GM12874 (cell line): ENCODE measurements at regions not wholly inside any gene's neighbourhood (a gene's known extent, or its start where the extent isn't known, plus 50 kb on each side); places are given as distances from the start of the nearest gene placed in this dataset.

ENCODE experiments used
- CTCF ChIP-seq: IDR thresholded peaks from 2 replicates; pipeline ENCODE4 v1.5.1; 2011; ENCODE audit warnings: low read depth, mild to moderate bottlenecking, control low read depth, low read length, moderate library complexity; ENCODE audit not compliant: insufficient read depth

GRCh38 chr10:9066152-9066551 lies 1011.7 kb downstream of the GATA3 start:
- no peak for TF ChIP-seq CTCF

GRCh38 chr10:9068003-9068402 lies 1013.5 kb downstream of the GATA3 start:
- TF ChIP-seq CTCF, result no peak

- no peak for TF ChIP-seq CTCF
Observed at GRCh38 chr10:9069136-9069535, 1014.6 kb downstream of the GATA3 start.

- TF ChIP-seq CTCF, result no peak
Observed at GRCh38 chr10:9075420-9075819, 1020.9 kb downstream of the GATA3 start.

GRCh38 chr10:9076066-9076465 lies 1021.6 kb downstream of the GATA3 start:
- TF ChIP-seq CTCF, result no peak

GRCh38 chr10:9081253-9081652 lies 1026.8 kb downstream of the GATA3 start:
- TF ChIP-seq CTCF, result no peak

- TF ChIP-seq CTCF, result no peak
Observed at GRCh38 chr10:9081961-9082360, 1027.5 kb downstream of the GATA3 start.
